Neural progenitor cell (in vitro differentiated cells): ENCODE measurements at regions not wholly inside any gene's neighbourhood (a gene's known extent, or its start where the extent isn't known, plus 50 kb on each side); places are given as distances from the start of the nearest gene placed in this dataset.

ENCODE experiments used
- CTCF ChIP-seq: fragments of 200-600 bp; sonication (generic); IDR thresholded peaks from 2 replicates; pipeline ENCODE4 v1.5.1; 2017; ENCODE audit warnings: antibody characterized with exemption, mild to moderate bottlenecking
- EZH2 ChIP-seq: fragments of 200-600 bp; sonication (generic); IDR thresholded peaks from 2 replicates; pipeline ENCODE4 v1.6.1; 2017; ENCODE audit warnings: antibody characterized with exemption, mild to moderate bottlenecking, moderate library complexity
- EZH2phosphoT487 ChIP-seq: fragments of 200-600 bp; sonication (generic); IDR thresholded peaks from 2 replicates; pipeline ENCODE4 v1.6.1; 2017; ENCODE audit warnings: antibody characterized with exemption

- TF ChIP-seq CTCF (no peak), EZH2phosphoT487 (no peak), EZH2 (no peak)
Observed at GRCh38 chr20:40305303-40305702, 383.7 kb downstream of the MAFB start.
